GM12878 (cell line): ENCODE measurements at regions not wholly inside any gene's neighbourhood (a gene's known extent, or its start where the extent isn't known, plus 50 kb on each side); places are given as distances from the start of the nearest gene placed in this dataset.

Source experiments
- ATAC-seq: fragments of 200-7000 bp; cut with Tn5 transposase; 3 replicates; pipeline ENCODE4 v1.9.1; 2020; ENCODE audit warnings: mild to moderate bottlenecking, moderate library complexity
- BruUV-seq: library from RNA; stranded (reverse); fragments of 400-500 nt; replicated peaks from 2 replicates; lab custom pipeline; 2021; lab: Mats Ljungman, UMichigan
- CTCF ChIA-PET: fragments of 300-600 bp; sonication (Branson Sonifier 250); formaldehyde crosslinking; extraction: SDS; loops from one replicate; lab custom pipeline; 2021; ENCODE audit warnings: inconsistent platforms; lab: Yijun Ruan, JAX
- POLR2A ChIA-PET: fragments of 350-600 bp; formaldehyde crosslinking; extraction: SDS; loops from one replicate; lab custom pipeline; 2021; ENCODE audit warnings: inconsistent platforms; lab: Charles Lee
- RAD21 ChIA-PET: fragments of 300-600 bp; sonication (Branson Sonifier 250); formaldehyde crosslinking; loops from one replicate; lab custom pipeline; 2023; ENCODE audit warnings: antibody characterized with exemption; ENCODE audit not compliant: unreplicated experiment; lab: Charles Lee
- SMC1A ChIA-PET: fragments of 300-600 bp; sonication (Branson Sonifier 250); formaldehyde crosslinking; loops from one replicate; lab custom pipeline; 2023; ENCODE audit not compliant: unreplicated experiment, uncharacterized antibody; lab: Charles Lee
- DNase-seq: peaks from one replicate; pipeline ENCODE4 v3.0.0-alpha.2; 2011; ENCODE audit warnings: low read depth, low spot score
- FAIRE-seq: peaks from 3 replicates; lab custom pipeline; 2011; peaks lifted over from hg19 to GRCh38; lab: Jason Lieb, UNC
- H2AFZ ChIP-seq: 2 replicates; pipeline ENCODE4 v1.6.0; 2011; ENCODE audit warnings: low read depth, low read length, control low read depth; ENCODE audit not compliant: control insufficient read depth
- H3K27ac ChIP-seq: 2 replicates; pipeline ENCODE4 v1.5.1; 2011; ENCODE audit warnings: control low read depth; ENCODE audit not compliant: control insufficient read depth, insufficient read depth
- H3K27me3 ChIP-seq, 2 experiments: replicated peaks in 1 of 2; 2 replicates each; pipeline versions ENCODE4 v1.6.0 to v1.6.1; 2011; ENCODE audit warnings: low read length in 1 of 2; ENCODE audit not compliant: control insufficient read depth in 2 of 2, insufficient read depth in 2 of 2
- H3K36me3 ChIP-seq, 2 experiments: 2 replicates each; pipeline ENCODE4 v1.5.1; 2011; ENCODE audit warnings: low read length in 1 of 2; ENCODE audit not compliant: control insufficient read depth in 2 of 2, insufficient read depth in 2 of 2
- H3K4me1 ChIP-seq: 2 replicates; pipeline ENCODE4 v1.6.1; 2011; ENCODE audit warnings: mild to moderate bottlenecking, low read length, moderate library complexity, mixed read lengths; ENCODE audit not compliant: control insufficient read depth, insufficient read depth
- H3K4me2 ChIP-seq: 2 replicates; pipeline ENCODE4 v1.6.0; 2011; ENCODE audit warnings: control low read depth; ENCODE audit not compliant: control insufficient read depth, insufficient read depth
- H3K4me3 ChIP-seq: fragments of 200-600 bp; sonication (generic); 2 replicates; pipeline ENCODE4 v1.5.1; 2016
- H3K79me2 ChIP-seq: 2 replicates; pipeline ENCODE4 v1.6.0; 2011; ENCODE audit warnings: low read length; ENCODE audit not compliant: control insufficient read depth, insufficient read depth
- H3K9ac ChIP-seq: 2 replicates; pipeline ENCODE4 v1.8.0; 2011; ENCODE audit warnings: low read length, control low read depth, mixed read lengths; ENCODE audit not compliant: control insufficient read depth, insufficient read depth
- H3K9me3 ChIP-seq: replicated peaks from 3 replicates; pipeline ENCODE4 v1.5.1; 2011; ENCODE audit warnings: mild to moderate bottlenecking, low read length; ENCODE audit not compliant: control insufficient read depth, insufficient read depth
- H4K20me1 ChIP-seq: 2 replicates; pipeline ENCODE4 v1.6.0; 2011; ENCODE audit not compliant: control insufficient read depth, insufficient read depth
- CHD1 ChIP-seq: IDR thresholded peaks from 2 replicates; pipeline ENCODE4 v1.6.1; 2012; ENCODE audit warnings: low read depth, low read length, improper control_type of control experiment
- EGR1 ChIP-seq, 2 experiments: IDR thresholded peaks; 1 replicate in 1 of 2; 2 replicates in 1 of 2; pipeline ENCODE4 v1.6.1; 2011 to 2012; ENCODE audit warnings: low read depth in 2 of 2, low read length in 2 of 2, borderline replicate concordance in 1 of 2, mild to moderate bottlenecking in 1 of 2, moderate library complexity in 1 of 2
- HDGF ChIP-seq: fragments of 450-650 bp; IDR thresholded peaks from 2 replicates; pipeline ENCODE4 v1.6.1; 2016; ENCODE audit warnings: antibody characterized with exemption
- MTA3 ChIP-seq: IDR thresholded peaks from 2 replicates; pipeline ENCODE4 v1.6.1; 2012; ENCODE audit warnings: low read length, inconsistent platforms, borderline replicate concordance
- MYB ChIP-seq: fragments of 150-350 bp; IDR thresholded peaks from 2 replicates; pipeline ENCODE4 v1.6.1; 2014; ENCODE audit warnings: mild to moderate bottlenecking, low read depth, low read length, borderline replicate concordance
- MYC ChIP-seq: IDR thresholded peaks from 2 replicates; pipeline ENCODE4 v1.6.1; 2011; ENCODE audit warnings: mild to moderate bottlenecking, low read length, moderate library complexity, inconsistent platforms; ENCODE audit not compliant: insufficient read depth, insufficient replicate concordance, insufficient read length, severe bottlenecking
- SUPT20H ChIP-seq: IDR thresholded peaks from 2 replicates; pipeline ENCODE4 v1.6.1; 2011; ENCODE audit warnings: low read depth, mild to moderate bottlenecking, low read length, moderate library complexity, borderline replicate concordance; ENCODE audit not compliant: control insufficient read depth
- YY1 ChIP-seq: IDR thresholded peaks from 2 replicates; pipeline ENCODE4 v1.6.1; 2011; ENCODE audit warnings: low read depth, mild to moderate bottlenecking, low read length
- WGBS: methylation state at CpG from one replicate; pipeline ENCODE4 v1.1.6; 2016; ENCODE audit warnings: low lambda C conversion rate; ENCODE audit not compliant: insufficient replicate concordance, insufficient coverage; ENCODE audit errors: missing lambda C conversion rate; 5-methylcytosine and 5-hydroxymethylcytosine counted together
- in situ Hi-C: fragments of 300-500 bp; cut with MboI; formaldehyde crosslinking; loops from 9 replicates; pipeline ENCODE4 v1.14.3; 2018; ENCODE audit warnings: mixed read lengths
- intact Hi-C: fragments of 100-400 bp; cut with micrococcal nuclease; formaldehyde crosslinking; loops from one replicate; pipeline ENCODE4 v1.14.2; 2022; ENCODE audit not compliant: unreplicated experiment
- TF ChIP-seq, protein P1 (sequence below): IDR thresholded peaks from 2 replicates; pipeline ENCODE4 v1.6.1; 2011; ENCODE audit warnings: low read depth, low read length, improper control_type of control experiment, borderline replicate concordance
- TF ChIP-seq, protein P2 (sequence below): IDR thresholded peaks from 2 replicates; pipeline ENCODE4 v1.6.1; 2011; ENCODE audit warnings: borderline replicate concordance, low read depth, mild to moderate bottlenecking, moderate library complexity, low read length; ENCODE audit not compliant: insufficient read depth, poor library complexity, severe bottlenecking
- TF ChIP-seq, protein P3 (sequence below): fragments of 450-650 bp; IDR thresholded peaks from 2 replicates; pipeline ENCODE4 v1.6.1; 2018; ENCODE audit warnings: borderline replicate concordance, mild to moderate bottlenecking; ENCODE audit not compliant: partially characterized antibody
- TF ChIP-seq, protein P4 (sequence below): IDR thresholded peaks from 2 replicates; pipeline ENCODE4 v1.6.1; 2012; ENCODE audit warnings: low read length, inconsistent platforms

DNA sequence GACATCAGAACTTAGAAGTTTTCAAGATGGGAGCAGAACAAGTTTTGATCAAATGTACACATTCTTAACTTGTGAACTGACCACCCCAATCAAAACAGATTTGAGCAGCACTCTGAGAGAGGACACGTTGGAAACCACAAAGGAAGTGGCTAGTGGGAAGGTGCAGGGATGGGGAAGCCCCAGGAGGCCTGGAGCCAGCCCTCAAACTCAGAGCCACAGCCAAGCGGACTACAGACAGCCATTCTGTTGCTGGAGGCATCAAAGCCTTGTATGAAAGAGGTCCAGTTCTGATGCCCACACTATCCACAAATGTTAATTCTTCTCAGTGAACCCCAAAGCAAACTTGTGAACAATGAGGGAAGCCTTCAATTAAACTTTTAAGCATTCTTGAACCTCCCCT is 143.6 kb upstream of the RAB4A start (continued):
- TF ChIP-seq, protein P1, sequence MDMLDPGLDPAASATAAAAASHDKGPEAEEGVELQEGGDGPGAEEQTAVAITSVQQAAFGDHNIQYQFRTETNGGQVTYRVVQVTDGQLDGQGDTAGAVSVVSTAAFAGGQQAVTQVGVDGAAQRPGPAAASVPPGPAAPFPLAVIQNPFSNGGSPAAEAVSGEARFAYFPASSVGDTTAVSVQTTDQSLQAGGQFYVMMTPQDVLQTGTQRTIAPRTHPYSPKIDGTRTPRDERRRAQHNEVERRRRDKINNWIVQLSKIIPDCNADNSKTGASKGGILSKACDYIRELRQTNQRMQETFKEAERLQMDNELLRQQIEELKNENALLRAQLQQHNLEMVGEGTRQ, result no peak
- TF ChIP-seq YY1, result 0 out of 2 replicates have a peak, but pooled peaks have one; percentile 10
- TF ChIP-seq, protein P2, sequence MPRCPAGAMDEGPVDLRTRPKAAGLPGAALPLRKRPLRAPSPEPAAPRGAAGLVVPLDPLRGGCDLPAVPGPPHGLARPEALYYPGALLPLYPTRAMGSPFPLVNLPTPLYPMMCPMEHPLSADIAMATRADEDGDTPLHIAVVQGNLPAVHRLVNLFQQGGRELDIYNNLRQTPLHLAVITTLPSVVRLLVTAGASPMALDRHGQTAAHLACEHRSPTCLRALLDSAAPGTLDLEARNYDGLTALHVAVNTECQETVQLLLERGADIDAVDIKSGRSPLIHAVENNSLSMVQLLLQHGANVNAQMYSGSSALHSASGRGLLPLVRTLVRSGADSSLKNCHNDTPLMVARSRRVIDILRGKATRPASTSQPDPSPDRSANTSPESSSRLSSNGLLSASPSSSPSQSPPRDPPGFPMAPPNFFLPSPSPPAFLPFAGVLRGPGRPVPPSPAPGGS, result peak; percentile 18
- TF ChIP-seq EGR1 (IDR thresholded peaks at IDR 0.05; ENCODE audit: borderline replicate concordance in 1 of 2, low read depth in 2 of 2, low read length in 2 of 2), result no peak
- no peak for TF ChIP-seq CHD1

DNA sequence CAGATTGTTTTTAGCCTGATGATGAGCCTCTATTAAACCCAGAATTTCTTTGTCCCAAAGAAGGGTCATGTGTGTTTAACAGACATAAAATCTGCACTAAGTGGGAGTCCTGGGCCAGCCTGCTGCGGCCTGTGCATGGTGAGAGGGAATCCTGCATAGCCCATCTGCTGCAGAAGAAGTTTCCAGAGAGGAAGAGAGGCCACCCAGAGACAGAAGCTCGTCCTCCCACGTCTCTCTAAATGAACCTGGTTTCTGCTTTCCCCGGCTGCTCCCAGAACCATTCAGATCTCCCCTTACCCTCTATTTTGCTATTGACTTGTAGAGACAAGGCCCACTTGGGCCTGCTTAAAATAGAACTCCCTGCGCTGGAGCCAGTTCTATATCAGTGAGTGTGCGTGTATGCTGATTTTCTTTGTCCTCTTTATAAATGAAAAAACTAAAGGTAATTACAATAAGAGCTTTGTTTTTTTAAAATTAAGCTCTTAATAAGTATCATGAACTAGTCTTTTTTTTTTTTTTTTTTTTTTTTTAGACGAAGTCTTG is 142.8 kb upstream of the RAB4A start:
- CTCF ChIA-PET, result no interaction called here
- Histone ChIP-seq H3K79me2 (no peaks in the 10 kb centered on the region), H3K36me3 (no peaks in the 10 kb centered on the region), H3K27me3 (peaks cover 0 to 6% of the 10 kb centered on the region in 2 experiments; a peak in 1 of 4 replicates), H3K4me1 (peaks cover 3% of the 10 kb centered on the region; the same call in 1 of the 2 replicates), H3K9ac (no peak overlapping the region), H2AFZ (no peak overlapping the region), H3K4me3 (no peak overlapping the region), H3K4me2 (no peak overlapping the region), H3K9me3 (no peaks in the 10 kb centered on the region), H3K27ac (no peak overlapping the region), H4K20me1 (no peaks in the 10 kb centered on the region)
- ATAC-seq, result no peak
- WGBS, result 53% methylated on average over 6 of the region's 7 CpGs
- intact Hi-C loops (no loop called here), in situ Hi-C loops (no loop called here)
- no peak for DNase-seq
- SMC1A ChIA-PET, result no interaction called here
- TF ChIP-seq, protein P3, sequence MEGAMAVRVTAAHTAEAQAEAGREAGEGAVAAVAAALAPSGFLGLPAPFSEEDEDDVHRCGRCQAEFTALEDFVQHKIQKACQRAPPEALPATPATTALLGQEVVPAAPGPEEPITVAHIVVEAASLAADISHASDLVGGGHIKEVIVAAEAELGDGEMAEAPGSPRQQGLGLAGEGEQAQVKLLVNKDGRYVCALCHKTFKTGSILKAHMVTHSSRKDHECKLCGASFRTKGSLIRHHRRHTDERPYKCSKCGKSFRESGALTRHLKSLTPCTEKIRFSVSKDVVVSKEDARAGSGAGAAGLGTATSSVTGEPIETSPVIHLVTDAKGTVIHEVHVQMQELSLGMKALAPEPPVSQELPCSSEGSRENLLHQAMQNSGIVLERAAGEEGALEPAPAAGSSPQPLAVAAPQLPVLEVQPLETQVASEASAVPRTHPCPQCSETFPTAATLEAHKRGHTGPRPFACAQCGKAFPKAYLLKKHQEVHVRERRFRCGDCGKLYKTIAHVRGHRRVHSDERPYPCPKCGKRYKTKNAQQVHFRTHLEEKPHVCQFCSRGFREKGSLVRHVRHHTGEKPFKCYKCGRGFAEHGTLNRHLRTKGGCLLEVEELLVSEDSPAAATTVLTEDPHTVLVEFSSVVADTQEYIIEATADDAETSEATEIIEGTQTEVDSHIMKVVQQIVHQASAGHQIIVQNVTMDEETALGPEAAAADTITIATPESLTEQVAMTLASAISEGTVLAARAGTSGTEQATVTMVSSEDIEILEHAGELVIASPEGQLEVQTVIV, result no peak
- TF ChIP-seq MYC (no peak), MTA3 (no peak), MYB (no peak), HDGF (no peak), SUPT20H (no peak)
- TF ChIP-seq, protein P2, result no peak
- TF ChIP-seq, protein P4, sequence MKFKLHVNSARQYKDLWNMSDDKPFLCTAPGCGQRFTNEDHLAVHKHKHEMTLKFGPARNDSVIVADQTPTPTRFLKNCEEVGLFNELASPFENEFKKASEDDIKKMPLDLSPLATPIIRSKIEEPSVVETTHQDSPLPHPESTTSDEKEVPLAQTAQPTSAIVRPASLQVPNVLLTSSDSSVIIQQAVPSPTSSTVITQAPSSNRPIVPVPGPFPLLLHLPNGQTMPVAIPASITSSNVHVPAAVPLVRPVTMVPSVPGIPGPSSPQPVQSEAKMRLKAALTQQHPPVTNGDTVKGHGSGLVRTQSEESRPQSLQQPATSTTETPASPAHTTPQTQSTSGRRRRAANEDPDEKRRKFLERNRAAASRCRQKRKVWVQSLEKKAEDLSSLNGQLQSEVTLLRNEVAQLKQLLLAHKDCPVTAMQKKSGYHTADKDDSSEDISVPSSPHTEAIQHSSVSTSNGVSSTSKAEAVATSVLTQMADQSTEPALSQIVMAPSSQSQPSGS, result no peak
- POLR2A ChIA-PET, result no interaction called here
- no TSS peak for BruUV-seq
- no peak for FAIRE-seq
- RAD21 ChIA-PET, result interaction anchor here (0.7 kb wide), 1 partner anchor 14 kb away, joined by 3 read pairs; no protein-coding TSS in a partner anchor
